Muscle of arm (tissue), 1 donor: ENCODE measurements at regions not wholly inside any gene's neighbourhood (a gene's known extent, or its start where the extent isn't known, plus 50 kb on each side); places are given as distances from the start of the nearest gene placed in this dataset.

Experiments
- DNase-seq: peaks from one replicate; pipeline ENCODE4 v3.0.0-alpha.2; 2013

- DNase-seq: no peak
Observed at GRCh38 chr9:99699396-99699795, 122.3 kb upstream of the NR4A3 start.

- DNase-seq: no peak
Observed at GRCh38 chr9:99712214-99712613, 109.5 kb upstream of the NR4A3 start.

- DNase-seq: no peak
Observed at GRCh38 chr9:99713838-99714306, 107.8 kb upstream of the NR4A3 start.

GRCh38 chr9:99718631-99719030 lies 103.1 kb upstream of the NR4A3 start:
- DNase-seq: no peak

- DNase-seq: peak; percentile 19
Observed at GRCh38 chr9:99720455-99721050, 101.1 kb upstream of the NR4A3 start.

GRCh38 chr9:99721898-99722297 lies 99.8 kb upstream of the NR4A3 start:
- no peak for DNase-seq

GRCh38 chr9:99722877-99723276 lies 98.8 kb upstream of the NR4A3 start:
- DNase-seq: no peak

- no peak for DNase-seq
Observed at GRCh38 chr9:99724640-99725039, 97.0 kb upstream of the NR4A3 start.

GRCh38 chr9:99725852-99726251 lies 95.8 kb upstream of the NR4A3 start:
- no peak for DNase-seq

GRCh38 chr9:99726758-99727157 lies 94.9 kb upstream of the NR4A3 start:
- DNase-seq: peak; percentile 9

- DNase-seq: no peak
Observed at GRCh38 chr9:99730062-99730461, 91.6 kb upstream of the NR4A3 start.

- DNase-seq: no peak
Observed at GRCh38 chr9:99731950-99732349, 89.7 kb upstream of the NR4A3 start.

- DNase-seq: peak; percentile 6
Observed at GRCh38 chr9:99732715-99733114, 89.0 kb upstream of the NR4A3 start.

- DNase-seq: no peak
Observed at GRCh38 chr9:99735041-99735440, 86.6 kb upstream of the NR4A3 start.

- peak; percentile 7 for DNase-seq
Observed at GRCh38 chr9:99736291-99736690, 85.4 kb upstream of the NR4A3 start.

- no peak for DNase-seq
Observed at GRCh38 chr9:99737649-99738048, 84.0 kb upstream of the NR4A3 start.

- DNase-seq: no peak
Observed at GRCh38 chr9:99743006-99743405, 78.7 kb upstream of the NR4A3 start.

GRCh38 chr9:99743455-99743854 lies 78.2 kb upstream of the NR4A3 start:
- DNase-seq: no peak

GRCh38 chr9:99744132-99744531 lies 77.6 kb upstream of the NR4A3 start:
- no peak for DNase-seq

- DNase-seq: no peak
Observed at GRCh38 chr9:99745085-99745484, 76.6 kb upstream of the NR4A3 start.

- no peak for DNase-seq
Observed at GRCh38 chr9:99746406-99746805, 75.3 kb upstream of the NR4A3 start.

- DNase-seq: no peak
Observed at GRCh38 chr9:99748266-99748665, 73.4 kb upstream of the NR4A3 start.

GRCh38 chr9:99748676-99749075 lies 73.0 kb upstream of the NR4A3 start:
- no peak for DNase-seq

- no peak for DNase-seq
Observed at GRCh38 chr9:99749641-99750040, 72.0 kb upstream of the NR4A3 start.

- no peak for DNase-seq
Observed at GRCh38 chr9:99750526-99750925, 71.2 kb upstream of the NR4A3 start.
